ENCODE measurements at regions not wholly inside any gene's neighbourhood (a gene's known extent, or its start where the extent isn't known, plus 50 kb on each side); places are given as distances from the start of the nearest gene placed in this dataset.

GRCh38 chr6:24987446-24988115, 51.8 kb upstream of the RIPOR2 start:
- DNase-seq = no peak

- DNase-seq = no peak
These were observed 52.8 kb upstream of the RIPOR2 start for GRCh38 chr6:24988562-24988961.

GRCh38 chr6:24990236-24990845, 54.6 kb upstream of the RIPOR2 start:
- no peak for DNase-seq

GRCh38 chr6:24990944-24991809, 55.4 kb upstream of the RIPOR2 start:
- no peak for DNase-seq

GRCh38 chr6:24991810-24992467, 56.2 kb upstream of the RIPOR2 start:
- DNase-seq = peak; percentile 90

- DNase-seq = no peak
These were observed 59.1 kb upstream of the RIPOR2 start for GRCh38 chr6:24994812-24995211.

GRCh38 chr6:24995270-24995669, 59.5 kb upstream of the RIPOR2 start:
- DNase-seq = no peak

GRCh38 chr6:24996269-24996836, 60.6 kb upstream of the RIPOR2 start:
- peak; percentile 17 for DNase-seq

GRCh38 chr6:24997231-24997630, 61.5 kb upstream of the RIPOR2 start:
- DNase-seq = peak; percentile 28

- DNase-seq = no peak
These were observed 62.1 kb upstream of the RIPOR2 start for GRCh38 chr6:24997905-24998304.

GRCh38 chr6:25002326-25003091, 66.7 kb upstream of the RIPOR2 start:
- no peak for DNase-seq

GRCh38 chr6:25004357-25004756, 68.6 kb upstream of the RIPOR2 start:
- no peak for DNase-seq

GRCh38 chr6:25005010-25005409, 69.2 kb upstream of the RIPOR2 start:
- no peak for DNase-seq

- DNase-seq = no peak
These were observed 70.3 kb upstream of the RIPOR2 start for GRCh38 chr6:25006075-25006474.

GRCh38 chr6:25006565-25007001, 70.8 kb upstream of the RIPOR2 start:
- DNase-seq = peak; percentile 84

GRCh38 chr6:25007269-25007699, 71.5 kb upstream of the RIPOR2 start:
- peak; percentile 37 for DNase-seq

GRCh38 chr6:25008707-25009392, 73.1 kb upstream of the RIPOR2 start:
- peak; percentile 61 for DNase-seq

- peak; percentile 49 for DNase-seq
These were observed 73.6 kb upstream of the RIPOR2 start for GRCh38 chr6:25009393-25009710.

GRCh38 chr6:25010176-25010575, 74.4 kb upstream of the RIPOR2 start:
- DNase-seq = peak; percentile 83

- no peak for DNase-seq
These were observed 75.3 kb upstream of the RIPOR2 start for GRCh38 chr6:25010902-25011625.

- no peak for DNase-seq
These were observed 76.9 kb upstream of the RIPOR2 start for GRCh38 chr6:25012657-25013056.
